Erythroblast (primary cell): ENCODE measurements at regions not wholly inside any gene's neighbourhood (a gene's known extent, or its start where the extent isn't known, plus 50 kb on each side); places are given as distances from the start of the nearest gene placed in this dataset.

Experiments
- DNase-seq, 2 experiments: peaks; one replicate each; lab custom pipeline; 2025; lab: John Stamatoyannopoulos, UW
- GATA1 ChIP-seq: IDR thresholded peaks from 2 replicates; pipeline ENCODE4 v1.6.1; 2011; ENCODE audit warnings: low read depth, mild to moderate bottlenecking, control low read depth, low read length, moderate library complexity
- POLR2A ChIP-seq: IDR thresholded peaks from 2 replicates; pipeline ENCODE4 v1.6.1; 2011; ENCODE audit warnings: mild to moderate bottlenecking, low read length

DNA sequence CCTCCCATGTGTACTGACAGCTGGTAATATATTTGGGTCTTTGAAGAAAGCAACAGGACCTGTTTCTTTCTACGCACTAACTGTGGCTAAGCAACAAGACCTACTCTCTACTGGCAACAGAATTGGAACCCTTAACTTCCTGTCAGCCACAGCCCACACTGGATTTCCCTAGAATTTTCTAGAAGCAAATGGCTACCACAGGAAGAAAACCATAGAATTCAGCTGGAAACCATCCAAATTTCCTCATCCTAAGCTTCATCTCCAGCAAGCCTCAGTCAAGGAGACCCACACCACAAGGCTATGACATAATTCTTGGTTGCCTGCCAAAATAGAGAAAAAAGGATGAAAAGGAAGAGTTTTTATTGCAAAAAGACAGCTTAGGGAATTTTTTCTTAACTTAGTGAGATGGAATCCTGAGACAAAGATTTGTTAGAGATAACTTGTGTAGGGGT lies 171.8 kb upstream of the TNC start:
- TF ChIP-seq POLR2A: no peak
- TF ChIP-seq GATA1: no peak
- no peak for DNase-seq

DNA sequence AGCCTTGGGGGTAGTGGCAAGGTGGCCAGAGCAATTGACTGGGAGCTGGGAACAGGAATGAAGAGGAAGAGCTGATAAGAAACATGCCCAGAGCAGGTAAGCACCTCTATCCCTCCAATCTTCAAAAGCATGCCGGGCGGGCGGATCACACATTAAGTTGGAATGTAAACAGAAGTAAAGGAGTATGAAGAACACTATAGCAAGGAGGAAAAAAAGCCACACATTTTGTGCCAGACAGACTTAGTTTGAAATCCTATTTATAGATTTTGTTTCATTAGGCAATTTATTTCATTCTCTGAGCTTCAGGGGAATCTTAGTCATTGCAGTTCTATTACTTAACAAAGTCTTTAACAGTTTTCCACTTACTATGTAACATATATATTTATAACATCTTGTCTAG lies 173.9 kb upstream of the TNC start:
- no peak for DNase-seq
- TF ChIP-seq GATA1: no peak

DNA sequence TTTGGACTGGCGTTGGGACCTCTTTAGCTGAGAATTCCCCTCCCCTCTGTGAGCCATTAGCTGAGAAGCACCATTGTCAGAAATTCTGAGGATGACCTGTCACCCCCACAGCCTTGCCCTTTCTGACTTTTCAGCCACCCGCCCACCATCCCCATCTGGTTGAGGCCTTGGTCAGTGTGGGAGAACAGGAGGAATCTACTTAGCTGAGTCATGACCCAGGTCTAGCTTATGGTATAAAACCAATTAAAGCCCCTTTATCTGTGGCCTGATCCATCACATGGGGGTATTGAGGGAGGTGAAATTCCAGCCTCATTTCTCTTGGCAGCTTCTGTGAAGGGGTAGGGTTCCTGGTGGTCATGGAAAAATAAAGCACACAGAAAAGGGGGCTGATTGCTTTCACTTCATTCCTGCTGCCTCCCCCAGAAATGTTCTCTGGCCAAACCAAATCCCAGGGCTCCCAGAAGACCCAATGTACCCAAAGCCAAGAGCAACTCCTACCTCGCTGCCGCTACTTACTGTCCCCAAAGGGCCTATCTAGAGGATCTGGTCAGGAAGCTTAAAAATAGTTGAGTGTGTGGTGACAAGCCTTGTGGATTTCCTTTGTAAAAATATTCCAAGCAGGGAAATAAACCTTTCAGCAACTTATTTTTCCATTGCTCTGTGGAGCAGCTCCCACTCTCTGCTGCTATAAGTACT lies 174.8 kb upstream of the TNC start:
- TF ChIP-seq GATA1 (no peak), POLR2A (no peak)
- DNase-seq: no peak

DNA sequence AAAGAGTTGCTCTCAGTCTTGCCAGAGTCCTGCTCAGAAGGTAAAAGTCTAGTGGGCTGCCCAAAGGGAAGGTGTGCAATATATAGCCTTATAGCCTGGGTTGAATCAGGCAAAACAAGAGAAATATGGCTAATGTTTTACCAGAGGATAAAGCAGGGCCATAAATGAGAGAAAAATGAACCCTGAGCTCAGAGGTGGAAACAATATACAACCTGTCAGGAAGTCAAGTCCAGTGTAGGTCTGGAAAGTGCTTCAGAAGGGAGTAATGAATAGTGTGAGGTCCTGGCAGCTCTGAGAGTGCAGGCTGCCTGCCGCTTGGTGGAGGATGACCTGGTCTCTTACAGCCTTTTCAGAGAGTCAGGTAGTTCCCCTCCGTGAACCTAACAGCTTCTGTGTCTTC lies 177.8 kb upstream of the TNC start:
- DNase-seq: no peak
- TF ChIP-seq GATA1: no peak
- TF ChIP-seq POLR2A: no peak

- no peak for DNase-seq
- no peak for TF ChIP-seq POLR2A
- TF ChIP-seq GATA1: no peak
These were observed 179.0 kb upstream of the TNC start for GRCh38 chr9:115296831-115297565.

DNA sequence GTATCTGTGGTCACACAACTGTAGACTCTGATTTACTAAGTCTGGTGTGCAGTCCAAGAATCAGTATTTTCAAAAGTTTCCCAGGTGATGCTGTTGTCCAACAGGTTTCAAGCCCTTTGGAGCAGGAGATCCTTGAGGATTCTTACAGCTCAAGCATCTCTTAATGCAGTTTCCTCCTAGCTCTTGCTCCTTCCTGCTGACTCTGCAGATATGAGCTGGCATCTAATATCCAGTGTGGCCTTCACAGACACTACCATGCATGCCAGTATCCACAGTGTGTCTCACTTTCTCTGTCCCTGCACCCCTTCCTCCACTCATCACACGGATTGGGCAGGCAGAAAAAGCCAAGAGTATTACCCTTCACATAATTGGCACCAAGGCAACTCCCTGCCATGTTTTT lies 182.2 kb upstream of the TNC start:
- no peak for DNase-seq
- TF ChIP-seq GATA1 (no peak), POLR2A (no peak)

GRCh38 chr9:115300874-115301273 lies 182.9 kb upstream of the TNC start:
- no peak for DNase-seq
- TF ChIP-seq POLR2A (no peak), GATA1 (no peak)

DNA sequence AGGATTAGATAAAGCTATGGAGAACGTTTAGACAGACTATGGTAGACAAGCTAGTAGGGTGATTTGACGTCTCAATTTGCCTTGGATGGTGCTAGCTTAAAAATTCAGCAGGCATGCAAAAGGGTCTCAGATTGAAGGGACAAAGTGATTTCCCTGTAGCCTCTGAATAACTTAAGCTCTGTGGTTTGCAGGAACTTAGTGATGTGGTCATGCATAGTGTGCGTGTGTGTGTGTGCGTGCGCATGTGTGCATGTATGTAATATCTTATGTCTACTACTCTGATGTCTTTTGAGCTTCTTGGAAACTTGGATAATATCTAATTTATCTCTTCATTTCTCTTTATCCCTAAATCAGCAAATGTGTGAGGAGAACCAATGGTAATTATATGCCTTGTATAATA lies 183.6 kb upstream of the TNC start:
- DNase-seq: no peak
- TF ChIP-seq GATA1: no peak
- TF ChIP-seq POLR2A: no peak

- TF ChIP-seq POLR2A: no peak
- TF ChIP-seq GATA1: no peak
- DNase-seq: no peak
These were observed 187.6 kb upstream of the TNC start for GRCh38 chr9:115305543-115305942.

DNA sequence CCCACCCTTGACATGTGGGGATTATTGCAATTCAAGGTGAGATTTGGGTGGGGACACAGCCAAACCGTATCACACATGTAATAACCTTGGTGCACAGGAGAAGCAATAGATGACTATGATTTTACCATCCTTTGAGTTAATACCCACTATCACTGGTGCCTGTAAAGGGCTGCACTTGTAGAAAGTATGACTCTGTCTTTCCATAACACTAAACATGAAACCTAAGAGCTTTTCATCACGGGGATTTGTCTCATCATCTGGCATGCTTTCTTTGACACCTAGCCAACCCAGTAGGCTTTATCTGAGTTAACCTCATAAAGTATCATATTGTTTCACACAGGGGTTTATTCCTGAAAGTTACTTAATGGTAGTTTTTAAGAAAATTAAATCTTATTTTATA lies 188.9 kb upstream of the TNC start:
- DNase-seq: no peak
- TF ChIP-seq GATA1 (no peak), POLR2A (no peak)

DNA sequence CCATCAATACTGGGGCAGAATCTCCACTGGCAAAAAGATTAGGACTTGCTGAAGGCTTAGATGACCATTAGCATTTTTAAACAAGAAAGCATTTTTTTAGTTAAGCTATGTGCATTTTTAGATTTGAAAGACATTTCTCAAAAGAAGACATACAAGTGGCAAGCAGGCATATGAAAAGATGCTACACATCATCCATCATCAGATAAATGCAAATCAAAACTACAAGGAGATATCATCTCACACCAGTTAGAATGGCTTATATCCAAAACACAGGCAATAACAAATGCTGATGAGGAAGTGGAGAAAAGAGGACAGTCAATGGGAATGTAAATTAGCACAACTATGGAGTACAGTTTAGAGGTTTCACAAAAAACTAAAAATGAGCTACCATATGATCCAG lies 195.6 kb upstream of the TNC start:
- no peak for DNase-seq
- no peak for TF ChIP-seq POLR2A
- TF ChIP-seq GATA1: no peak

GRCh38 chr9:115326461-115326860 lies 208.5 kb upstream of the TNC start:
- no peak for DNase-seq
- TF ChIP-seq GATA1: no peak
- TF ChIP-seq POLR2A: no peak

- no peak for DNase-seq
- TF ChIP-seq GATA1 (no peak), POLR2A (no peak)
These were observed 209.6 kb upstream of the TNC start for GRCh38 chr9:115327436-115328122.

DNA sequence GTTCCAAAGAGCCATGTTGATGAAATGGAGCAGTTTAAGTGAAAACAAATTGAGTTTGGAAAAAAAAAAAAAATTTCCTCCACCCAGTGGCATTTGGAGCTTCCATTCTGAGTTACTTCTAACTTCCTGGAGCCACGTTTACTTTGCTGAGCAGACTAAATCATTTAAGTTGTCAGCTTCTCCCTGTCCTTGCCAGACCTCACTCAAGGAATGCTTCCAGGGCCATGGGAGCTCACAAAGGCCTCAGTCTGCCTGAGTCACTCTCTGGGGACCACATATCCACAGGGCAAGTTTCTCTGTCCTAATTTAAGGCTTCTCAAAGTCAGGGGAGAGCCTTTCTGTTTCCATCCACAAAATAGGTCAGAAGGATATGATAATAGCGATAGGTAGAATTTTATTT lies 210.3 kb upstream of the TNC start:
- no peak for DNase-seq
- TF ChIP-seq GATA1: no peak
